GM18867 (cell line): ENCODE measurements at regions not wholly inside any gene's neighbourhood (a gene's known extent, or its start where the extent isn't known, plus 50 kb on each side); places are given as distances from the start of the nearest gene placed in this dataset.
"Not testable (repeated sequence)": the region's sequence is repeated elsewhere in the genome, so short reads cannot be mapped to it uniquely, and the experiment has no call there.

Experiments used
- ATAC-seq: cut with Tn5 transposase; IDR thresholded peaks from one replicate; pipeline ENCODE4 v1.9.1; 2021; ENCODE audit warnings: mild to moderate bottlenecking, moderate library complexity; ENCODE audit not compliant: unreplicated experiment

DNA sequence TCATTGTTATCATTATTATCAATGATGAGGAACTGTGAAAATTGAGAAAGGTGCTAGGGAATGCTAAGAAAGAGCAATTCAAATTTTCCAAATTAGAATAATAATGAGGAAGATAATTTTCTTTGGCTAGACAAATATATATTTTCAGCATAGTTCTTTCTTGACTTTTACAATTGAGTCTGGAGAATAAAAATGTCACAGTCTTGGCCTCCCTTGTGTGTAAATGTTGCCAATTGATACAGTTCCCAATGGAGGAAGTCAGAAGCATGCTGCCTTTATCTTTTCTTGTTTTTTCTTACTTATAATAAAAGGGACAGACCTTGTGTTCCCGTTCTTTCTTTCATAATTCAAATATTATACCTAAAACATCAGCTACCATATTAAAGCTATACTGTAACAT, 774.4 kb downstream of the SI start:
- ATAC-seq = no peak

DNA sequence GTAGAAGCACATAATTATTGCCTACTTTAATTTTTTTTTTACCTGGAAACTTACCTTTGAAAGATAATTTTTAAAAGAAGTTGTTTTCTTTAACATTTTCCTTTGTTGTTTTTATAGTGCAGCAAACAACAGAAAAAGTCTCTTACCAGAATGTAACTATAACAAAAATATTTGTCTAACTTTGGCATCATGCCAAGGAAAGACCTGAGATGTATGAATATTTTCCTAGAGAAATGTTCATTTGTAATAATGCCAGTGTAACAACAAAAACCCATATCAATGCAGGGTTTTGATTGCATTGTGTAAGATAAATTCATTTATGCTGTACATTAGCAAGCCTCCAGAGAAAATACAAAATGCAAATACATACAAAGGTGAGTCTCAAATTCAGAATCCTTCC, 775.7 kb downstream of the SI start:
- ATAC-seq = no peak

DNA sequence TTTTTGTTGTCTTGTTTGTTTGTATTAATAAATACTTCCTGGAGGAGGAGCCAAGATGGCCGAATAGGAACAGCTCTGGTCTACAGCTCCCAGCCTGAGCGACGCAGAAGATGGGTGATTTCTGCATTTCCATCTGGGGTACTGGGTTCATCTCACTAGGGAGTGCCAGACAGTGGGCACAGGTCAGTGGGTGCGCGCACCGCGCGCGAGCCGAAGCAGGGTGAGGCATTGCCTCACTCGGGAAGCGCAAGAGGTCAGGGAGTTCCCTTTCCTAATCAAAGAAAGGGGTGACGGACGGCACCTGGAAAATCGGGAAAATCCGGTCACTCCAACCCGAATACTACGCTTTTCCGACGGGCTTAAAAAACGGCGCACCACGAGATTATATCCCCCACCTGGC, 786.8 kb downstream of the SI start:
- not testable (repeated sequence) for ATAC-seq

- ATAC-seq = no peak
These were observed 799.7 kb downstream of the SI start for GRCh38 chr3:164278550-164278949.

DNA sequence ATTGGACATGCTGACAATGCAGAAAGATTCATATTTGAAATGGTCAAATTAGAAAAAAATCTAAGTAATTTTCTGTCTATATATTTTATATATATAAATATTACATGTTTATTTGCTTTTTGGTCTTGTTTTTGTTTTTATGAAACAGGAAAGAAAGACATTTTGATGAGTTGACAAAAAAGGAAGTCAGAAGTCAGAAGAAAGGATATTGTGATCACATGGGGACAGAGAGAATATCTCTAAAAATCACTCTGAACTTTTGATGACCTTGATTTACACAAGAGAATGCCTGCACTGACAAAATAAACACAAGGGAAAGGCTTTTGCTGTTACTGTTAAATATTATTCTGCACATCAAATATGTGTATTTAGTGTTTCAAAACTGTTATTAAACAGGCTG, 811.2 kb downstream of the SI start:
- ATAC-seq = no peak

GRCh38 chr3:164250923-164251322, 827.4 kb downstream of the SI start:
- no peak for ATAC-seq

DNA sequence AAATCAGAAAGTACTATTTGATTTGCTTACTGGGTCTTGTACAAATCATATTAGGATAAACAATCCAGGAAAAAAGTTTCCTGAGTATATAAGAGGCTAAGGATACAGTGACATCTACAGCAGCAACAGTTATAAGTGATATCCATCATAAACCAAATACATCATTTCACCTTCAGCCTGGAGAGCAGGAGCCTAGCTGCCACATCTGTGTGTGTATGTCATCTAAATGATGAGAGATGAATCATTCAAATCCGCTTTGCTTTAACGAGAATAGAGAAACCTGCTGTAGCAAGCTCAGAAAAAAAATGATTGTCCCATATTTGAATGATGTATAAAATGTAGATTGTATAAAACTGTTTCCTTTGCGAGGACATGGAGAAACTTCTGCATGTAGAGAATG, 841.4 kb downstream of the SI start:
- no peak for ATAC-seq

DNA sequence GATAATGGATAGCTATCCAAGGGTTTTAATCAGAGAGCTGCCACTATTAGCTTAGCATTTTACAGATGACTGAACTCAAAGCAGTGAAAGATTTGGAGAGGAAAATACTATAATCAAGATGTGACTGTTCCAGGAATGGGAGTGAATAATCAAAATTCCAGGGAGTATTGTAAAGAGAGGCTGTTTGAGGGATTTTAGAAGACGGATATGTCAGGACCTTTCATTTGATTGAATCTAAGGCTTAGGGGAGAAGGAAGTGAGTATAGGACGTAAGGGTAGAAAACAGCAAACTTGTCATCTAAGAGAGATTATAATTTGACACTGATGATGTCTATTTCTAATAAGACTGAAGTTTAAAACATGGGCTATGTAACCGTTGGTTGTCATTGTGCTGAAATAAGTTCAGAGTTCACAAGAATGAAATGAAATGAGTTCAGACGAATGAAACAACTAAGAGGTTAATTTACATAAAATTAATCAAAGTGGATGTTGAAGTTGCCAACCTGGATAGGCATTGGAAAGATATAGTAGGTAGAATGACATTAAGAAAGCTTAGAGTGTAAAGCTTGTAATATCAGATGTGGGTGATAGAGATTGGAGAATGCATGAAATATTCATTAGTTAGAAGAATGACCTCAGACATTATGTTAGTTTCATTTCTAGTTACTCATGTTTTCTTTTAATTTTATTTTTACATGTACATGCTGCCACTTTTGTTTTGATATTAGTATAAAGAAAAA, 842.8 kb downstream of the SI start:
- ATAC-seq = no peak

- no peak for ATAC-seq
These were observed 844.3 kb downstream of the SI start for GRCh38 chr3:164233951-164234350.

DNA sequence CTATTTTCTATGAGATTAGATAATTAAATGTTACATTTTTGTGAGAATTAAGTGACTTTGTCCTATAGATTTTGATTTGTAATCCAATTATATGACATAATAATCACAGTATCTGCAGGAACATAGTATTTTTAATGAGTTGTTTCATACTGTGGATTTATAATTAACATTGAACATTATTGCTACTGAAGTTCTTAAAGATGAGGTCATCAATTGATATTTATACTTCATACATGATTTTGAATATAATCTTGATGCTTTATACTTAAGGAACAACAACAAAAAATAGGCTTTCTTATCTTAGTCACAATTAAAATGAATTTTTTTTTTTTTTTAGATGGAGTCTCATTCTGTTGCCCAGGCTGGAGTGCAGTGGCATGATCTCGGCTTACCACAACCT, 846.6 kb downstream of the SI start:
- ATAC-seq = no peak

GRCh38 chr3:164230385-164231094, 847.8 kb downstream of the SI start:
- no peak for ATAC-seq

DNA sequence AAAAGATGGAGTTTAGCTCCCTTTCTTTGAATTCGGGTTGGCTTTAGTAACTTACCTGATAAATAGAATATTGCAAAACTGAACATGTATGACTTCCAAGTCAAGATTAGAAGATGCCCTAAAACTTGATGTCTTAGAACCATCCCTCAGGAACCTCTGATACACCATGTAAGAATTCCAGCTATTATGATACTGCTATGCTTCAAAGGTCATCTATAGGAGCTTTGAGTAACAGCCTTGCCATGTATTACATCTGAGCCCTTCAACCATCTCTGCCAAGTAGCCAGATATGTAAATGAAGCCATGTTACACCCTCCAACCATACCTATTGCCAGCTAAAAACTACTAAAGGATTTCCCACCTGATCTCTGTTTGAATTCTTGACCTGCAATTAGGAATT, 854.2 kb downstream of the SI start:
- no peak for ATAC-seq

DNA sequence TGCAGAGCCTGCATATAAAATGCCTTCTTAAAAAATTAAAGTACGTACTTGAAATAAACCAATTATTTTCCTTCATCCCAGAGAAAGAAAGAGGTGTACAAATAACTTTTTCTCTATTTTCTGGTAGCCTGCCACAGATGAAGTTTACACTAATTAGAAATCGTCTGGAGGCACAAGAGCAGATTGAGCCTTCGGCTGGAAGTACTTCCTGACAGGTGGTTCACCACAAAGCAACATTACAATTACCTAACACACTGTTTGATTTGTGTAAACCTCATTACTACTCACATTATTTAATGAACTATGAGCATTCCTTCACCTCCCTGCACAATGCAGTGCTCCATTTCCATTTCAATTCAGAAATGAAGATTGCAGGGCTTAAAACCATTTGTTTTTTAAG, 856.1 kb downstream of the SI start:
- no peak for ATAC-seq

GRCh38 chr3:164221297-164221696, 857.0 kb downstream of the SI start:
- ATAC-seq = no peak

DNA sequence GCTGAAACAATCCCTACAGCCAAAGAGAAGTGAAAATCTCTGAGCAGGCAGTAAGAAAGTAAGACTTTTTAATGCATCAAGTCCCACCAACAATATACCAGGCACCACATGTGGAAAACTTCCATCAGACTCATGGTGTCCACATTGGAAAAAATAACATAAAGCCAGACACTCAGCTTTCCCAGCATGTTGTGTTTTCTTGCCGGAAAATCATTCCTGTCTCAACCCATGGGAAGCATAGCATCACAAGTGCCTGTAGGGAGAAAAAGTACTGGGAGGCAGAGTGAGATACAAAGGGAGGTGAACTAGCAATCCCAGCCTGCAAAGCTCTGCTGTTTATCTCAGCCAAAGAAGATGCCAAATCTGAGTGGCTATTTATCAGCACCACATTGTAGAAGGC, 868.9 kb downstream of the SI start:
- no peak for ATAC-seq

DNA sequence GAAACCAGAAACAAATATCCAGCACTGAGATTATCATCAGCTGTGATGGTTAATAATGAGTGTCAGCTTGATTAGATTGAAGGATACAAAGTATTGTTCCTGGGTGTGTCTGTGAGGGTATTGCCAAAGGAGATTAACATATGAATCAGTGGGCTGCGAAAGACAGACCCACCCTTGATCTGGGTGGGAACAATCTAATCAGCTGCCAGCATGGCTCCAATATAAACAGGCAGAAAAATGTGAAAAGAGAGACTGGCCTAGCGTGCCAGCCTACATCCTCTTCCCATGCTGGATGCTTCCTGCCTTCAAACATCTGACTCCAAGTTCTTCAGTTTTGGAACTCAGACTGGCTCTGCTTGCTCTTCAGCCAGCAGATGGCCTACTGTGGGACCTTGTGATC, 869.5 kb downstream of the SI start:
- ATAC-seq = no peak

GRCh38 chr3:164208048-164208447, 870.2 kb downstream of the SI start:
- ATAC-seq = no peak

GRCh38 chr3:164200053-164200823, 878.1 kb downstream of the SI start:
- no peak for ATAC-seq

GRCh38 chr3:164196477-164196876, 881.8 kb downstream of the SI start:
- ATAC-seq = no peak

DNA sequence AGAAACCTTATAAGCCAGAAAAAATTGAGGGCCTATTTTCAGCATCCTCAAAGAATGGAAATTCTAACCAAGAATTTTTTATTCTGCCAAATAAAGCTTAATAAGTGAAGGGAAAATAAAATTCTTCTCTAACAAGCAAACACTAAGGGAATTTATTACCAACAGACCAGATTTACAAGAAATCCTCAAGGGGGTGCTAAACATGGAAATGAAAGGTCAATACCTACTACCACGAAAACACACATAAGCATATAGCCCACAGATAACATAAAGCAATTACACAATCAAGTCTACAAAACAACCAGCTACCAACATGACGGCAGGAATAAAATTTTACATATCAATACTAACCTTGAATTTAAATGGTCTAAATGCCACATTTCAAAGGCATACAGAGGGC, 883.5 kb downstream of the SI start:
- no peak for ATAC-seq

- no peak for ATAC-seq
These were observed 885.3 kb downstream of the SI start for GRCh38 chr3:164192974-164193373.

DNA sequence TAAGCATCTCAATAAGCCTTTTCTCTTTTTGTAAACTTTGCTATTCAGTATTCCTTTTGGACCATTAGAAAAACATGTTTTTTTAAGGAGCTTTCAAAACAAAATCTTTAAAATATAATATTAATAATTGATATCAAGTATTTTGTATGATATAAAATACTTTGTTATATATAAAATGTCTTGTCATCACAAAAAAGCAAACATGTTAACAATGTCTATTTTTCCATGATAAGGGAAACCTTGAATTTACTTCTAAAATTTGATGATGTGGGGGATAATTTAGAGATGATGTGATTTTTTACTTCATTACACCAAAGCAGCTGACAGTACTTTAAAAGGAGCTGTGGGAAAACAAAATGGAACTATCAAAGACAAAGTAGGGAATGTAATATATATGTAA, 887.7 kb downstream of the SI start:
- no peak for ATAC-seq
